HEK293 (cell line): ENCODE measurements at regions not wholly inside any gene's neighbourhood (a gene's known extent, or its start where the extent isn't known, plus 50 kb on each side); places are given as distances from the start of the nearest gene placed in this dataset.

ENCODE experiments used
- TRIM28 ChIP-seq: IDR thresholded peaks from 2 replicates; pipeline ENCODE4 v1.6.1; 2011; ENCODE audit warnings: low read length, control low read depth, borderline replicate concordance
- ZNF23 ChIP-seq: fragments of 450-650 bp; formaldehyde crosslinking; IDR thresholded peaks from 2 replicates; pipeline ENCODE4 v1.5.1; 2016; ENCODE audit warnings: missing biosample characterization, missing genetic modification characterization, borderline replicate concordance
- ZNF335 ChIP-seq: fragments of 450-650 bp; formaldehyde crosslinking; conservative IDR thresholded peaks from 2 replicates; pipeline ENCODE4 v1.5.1; 2016; ENCODE audit warnings: missing biosample characterization, missing genetic modification characterization
- ZNF37A ChIP-seq: fragments of 450-650 bp; IDR thresholded peaks from 2 replicates; pipeline ENCODE4 v1.5.1; 2018; ENCODE audit warnings: missing biosample characterization, missing genetic modification characterization
- ZNF514 ChIP-seq: fragments of 450-650 bp; formaldehyde crosslinking; IDR thresholded peaks from 2 replicates; pipeline ENCODE4 v1.5.1; 2016; ENCODE audit warnings: missing biosample characterization, missing genetic modification characterization
- ZNF664 ChIP-seq: fragments of 450-650 bp; formaldehyde crosslinking; IDR thresholded peaks from 2 replicates; pipeline ENCODE4 v1.5.1; 2016; ENCODE audit warnings: missing biosample characterization, missing genetic modification characterization
- TF ChIP-seq, protein P1 (sequence below): fragments of 450-650 bp; formaldehyde crosslinking; IDR thresholded peaks from 2 replicates; pipeline ENCODE4 v1.5.1; 2016; ENCODE audit warnings: missing biosample characterization, missing genetic modification characterization
- TF ChIP-seq, protein P2 (sequence below): fragments of 450-650 bp; formaldehyde crosslinking; IDR thresholded peaks from 2 replicates; pipeline ENCODE4 v1.5.1; 2017; ENCODE audit warnings: missing biosample characterization, missing genetic modification characterization
- TF ChIP-seq, protein P3 (sequence below): fragments of 450-650 bp; formaldehyde crosslinking; IDR thresholded peaks from 2 replicates; pipeline ENCODE4 v1.5.1; 2016; ENCODE audit warnings: missing biosample characterization, missing genetic modification characterization
- TF ChIP-seq, protein P4 (sequence below): fragments of 450-650 bp; formaldehyde crosslinking; IDR thresholded peaks from 2 replicates; pipeline ENCODE4 v1.5.1; 2016; ENCODE audit warnings: missing biosample characterization, missing genetic modification characterization

DNA sequence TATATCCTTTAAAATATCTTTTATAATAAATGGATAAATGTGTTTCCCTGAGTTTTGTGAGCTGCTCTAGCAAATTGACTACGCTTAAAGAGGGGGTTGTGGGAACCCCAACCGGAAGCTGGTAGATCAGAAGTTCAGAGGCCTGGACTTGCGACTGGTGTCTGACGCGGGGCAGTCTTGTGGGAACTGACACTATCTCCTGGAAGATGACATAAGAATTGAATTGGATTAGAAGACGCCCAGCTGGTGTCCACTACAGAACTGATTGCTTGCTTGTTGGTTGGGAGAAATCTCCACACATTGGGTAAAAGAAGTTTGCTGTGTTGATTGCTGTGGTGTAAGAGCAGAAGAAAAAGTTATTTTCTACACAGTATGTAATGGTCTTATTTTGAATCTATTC, 51.1 kb upstream of the AHR start:
- TF ChIP-seq, protein P1, sequence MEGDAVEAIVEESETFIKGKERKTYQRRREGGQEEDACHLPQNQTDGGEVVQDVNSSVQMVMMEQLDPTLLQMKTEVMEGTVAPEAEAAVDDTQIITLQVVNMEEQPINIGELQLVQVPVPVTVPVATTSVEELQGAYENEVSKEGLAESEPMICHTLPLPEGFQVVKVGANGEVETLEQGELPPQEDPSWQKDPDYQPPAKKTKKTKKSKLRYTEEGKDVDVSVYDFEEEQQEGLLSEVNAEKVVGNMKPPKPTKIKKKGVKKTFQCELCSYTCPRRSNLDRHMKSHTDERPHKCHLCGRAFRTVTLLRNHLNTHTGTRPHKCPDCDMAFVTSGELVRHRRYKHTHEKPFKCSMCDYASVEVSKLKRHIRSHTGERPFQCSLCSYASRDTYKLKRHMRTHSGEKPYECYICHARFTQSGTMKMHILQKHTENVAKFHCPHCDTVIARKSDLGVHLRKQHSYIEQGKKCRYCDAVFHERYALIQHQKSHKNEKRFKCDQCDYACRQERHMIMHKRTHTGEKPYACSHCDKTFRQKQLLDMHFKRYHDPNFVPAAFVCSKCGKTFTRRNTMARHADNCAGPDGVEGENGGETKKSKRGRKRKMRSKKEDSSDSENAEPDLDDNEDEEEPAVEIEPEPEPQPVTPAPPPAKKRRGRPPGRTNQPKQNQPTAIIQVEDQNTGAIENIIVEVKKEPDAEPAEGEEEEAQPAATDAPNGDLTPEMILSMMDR (tag by site-specific recombination), result no peak
- no peak for TF ChIP-seq ZNF23 (tag by site-specific recombination)
- TF ChIP-seq, protein P2, sequence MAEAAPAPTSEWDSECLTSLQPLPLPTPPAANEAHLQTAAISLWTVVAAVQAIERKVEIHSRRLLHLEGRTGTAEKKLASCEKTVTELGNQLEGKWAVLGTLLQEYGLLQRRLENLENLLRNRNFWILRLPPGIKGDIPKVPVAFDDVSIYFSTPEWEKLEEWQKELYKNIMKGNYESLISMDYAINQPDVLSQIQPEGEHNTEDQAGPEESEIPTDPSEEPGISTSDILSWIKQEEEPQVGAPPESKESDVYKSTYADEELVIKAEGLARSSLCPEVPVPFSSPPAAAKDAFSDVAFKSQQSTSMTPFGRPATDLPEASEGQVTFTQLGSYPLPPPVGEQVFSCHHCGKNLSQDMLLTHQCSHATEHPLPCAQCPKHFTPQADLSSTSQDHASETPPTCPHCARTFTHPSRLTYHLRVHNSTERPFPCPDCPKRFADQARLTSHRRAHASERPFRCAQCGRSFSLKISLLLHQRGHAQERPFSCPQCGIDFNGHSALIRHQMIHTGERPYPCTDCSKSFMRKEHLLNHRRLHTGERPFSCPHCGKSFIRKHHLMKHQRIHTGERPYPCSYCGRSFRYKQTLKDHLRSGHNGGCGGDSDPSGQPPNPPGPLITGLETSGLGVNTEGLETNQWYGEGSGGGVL (tag by site-specific recombination), result no peak
- TF ChIP-seq ZNF335 (tag by site-specific recombination), result no peak
- TF ChIP-seq, protein P3, sequence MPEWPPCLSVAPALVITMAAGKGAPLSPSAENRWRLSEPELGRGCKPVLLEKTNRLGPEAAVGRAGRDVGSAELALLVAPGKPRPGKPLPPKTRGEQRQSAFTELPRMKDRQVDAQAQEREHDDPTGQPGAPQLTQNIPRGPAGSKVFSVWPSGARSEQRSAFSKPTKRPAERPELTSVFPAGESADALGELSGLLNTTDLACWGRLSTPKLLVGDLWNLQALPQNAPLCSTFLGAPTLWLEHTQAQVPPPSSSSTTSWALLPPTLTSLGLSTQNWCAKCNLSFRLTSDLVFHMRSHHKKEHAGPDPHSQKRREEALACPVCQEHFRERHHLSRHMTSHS (tag by site-specific recombination), result no peak
- TF ChIP-seq ZNF37A, result no peak
- no peak for TF ChIP-seq ZNF514 (tag by site-specific recombination)
- TF ChIP-seq, protein P4, sequence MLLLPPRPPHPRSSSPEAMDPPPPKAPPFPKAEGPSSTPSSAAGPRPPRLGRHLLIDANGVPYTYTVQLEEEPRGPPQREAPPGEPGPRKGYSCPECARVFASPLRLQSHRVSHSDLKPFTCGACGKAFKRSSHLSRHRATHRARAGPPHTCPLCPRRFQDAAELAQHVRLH (tag by site-specific recombination), result no peak
- no peak for TF ChIP-seq TRIM28
- TF ChIP-seq ZNF664 (tag by site-specific recombination), result no peak
